Epithelial cell of proximal tubule (primary cell): ENCODE measurements at regions not wholly inside any gene's neighbourhood (a gene's known extent, or its start where the extent isn't known, plus 50 kb on each side); places are given as distances from the start of the nearest gene placed in this dataset.
A peak's percentile ranks its signal among the peaks of the same experiment; 100 is the strongest.

ENCODE experiments used
- DNase-seq: peaks from one replicate; pipeline ENCODE4 v3.0.0-alpha.2; 2011; ENCODE audit warnings: low read depth
- H3K4me3 ChIP-seq: 2 replicates; pipeline ENCODE4 v1.5.1; 2011; ENCODE audit warnings: low read depth, mild to moderate bottlenecking, low read length
- TF ChIP-seq, protein P1 (sequence below): conservative IDR thresholded peaks from 2 replicates; pipeline ENCODE4 v1.5.1; 2012; ENCODE audit warnings: low read depth, mild to moderate bottlenecking, low read length

DNA sequence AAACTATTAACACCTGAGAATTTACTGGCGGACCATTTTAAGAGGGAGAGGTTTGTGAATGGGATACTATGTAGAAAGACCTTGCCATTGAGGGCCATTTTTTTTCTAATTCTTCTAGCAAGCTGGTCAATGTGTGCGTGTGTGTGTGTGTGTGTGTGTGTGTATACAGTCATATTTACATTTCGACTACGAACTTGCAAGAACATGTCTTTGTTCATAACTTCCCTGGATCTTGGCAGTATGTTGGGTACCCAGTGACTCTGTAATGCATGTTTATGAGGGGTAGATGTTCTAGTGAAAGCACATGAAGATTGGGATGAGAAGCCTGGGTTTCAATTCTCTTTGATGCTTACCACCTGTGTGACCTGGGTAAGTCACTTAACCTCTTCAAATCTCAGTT is 133.6 kb downstream of the UBE2E3 start:
- TF ChIP-seq, protein P1, sequence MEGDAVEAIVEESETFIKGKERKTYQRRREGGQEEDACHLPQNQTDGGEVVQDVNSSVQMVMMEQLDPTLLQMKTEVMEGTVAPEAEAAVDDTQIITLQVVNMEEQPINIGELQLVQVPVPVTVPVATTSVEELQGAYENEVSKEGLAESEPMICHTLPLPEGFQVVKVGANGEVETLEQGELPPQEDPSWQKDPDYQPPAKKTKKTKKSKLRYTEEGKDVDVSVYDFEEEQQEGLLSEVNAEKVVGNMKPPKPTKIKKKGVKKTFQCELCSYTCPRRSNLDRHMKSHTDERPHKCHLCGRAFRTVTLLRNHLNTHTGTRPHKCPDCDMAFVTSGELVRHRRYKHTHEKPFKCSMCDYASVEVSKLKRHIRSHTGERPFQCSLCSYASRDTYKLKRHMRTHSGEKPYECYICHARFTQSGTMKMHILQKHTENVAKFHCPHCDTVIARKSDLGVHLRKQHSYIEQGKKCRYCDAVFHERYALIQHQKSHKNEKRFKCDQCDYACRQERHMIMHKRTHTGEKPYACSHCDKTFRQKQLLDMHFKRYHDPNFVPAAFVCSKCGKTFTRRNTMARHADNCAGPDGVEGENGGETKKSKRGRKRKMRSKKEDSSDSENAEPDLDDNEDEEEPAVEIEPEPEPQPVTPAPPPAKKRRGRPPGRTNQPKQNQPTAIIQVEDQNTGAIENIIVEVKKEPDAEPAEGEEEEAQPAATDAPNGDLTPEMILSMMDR = no peak
- H3K4me3 ChIP-seq = no peak overlapping the region
- DNase-seq = no peak

DNA sequence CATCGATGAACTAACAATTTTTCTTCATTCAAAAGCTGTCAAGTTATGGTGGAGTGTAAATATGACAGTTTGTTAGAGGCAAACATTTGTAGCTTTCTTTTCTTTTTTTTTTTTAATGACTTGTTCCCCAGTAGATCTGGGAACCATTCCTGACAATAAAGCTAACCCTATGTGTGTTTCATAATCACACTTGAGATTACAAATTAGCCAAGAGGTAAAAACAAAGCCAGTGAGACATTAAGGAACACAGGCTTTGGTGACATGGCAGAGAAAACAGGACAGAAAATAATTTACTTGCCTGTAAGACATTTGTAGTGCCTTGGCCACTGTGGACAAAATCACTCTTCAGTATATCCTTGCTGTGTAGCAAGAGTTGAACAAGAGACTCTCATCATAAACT is 135.9 kb downstream of the UBE2E3 start:
- TF ChIP-seq, protein P1 = no peak
- H3K4me3 ChIP-seq = no peak overlapping the region
- peak; percentile 33 for DNase-seq

DNA sequence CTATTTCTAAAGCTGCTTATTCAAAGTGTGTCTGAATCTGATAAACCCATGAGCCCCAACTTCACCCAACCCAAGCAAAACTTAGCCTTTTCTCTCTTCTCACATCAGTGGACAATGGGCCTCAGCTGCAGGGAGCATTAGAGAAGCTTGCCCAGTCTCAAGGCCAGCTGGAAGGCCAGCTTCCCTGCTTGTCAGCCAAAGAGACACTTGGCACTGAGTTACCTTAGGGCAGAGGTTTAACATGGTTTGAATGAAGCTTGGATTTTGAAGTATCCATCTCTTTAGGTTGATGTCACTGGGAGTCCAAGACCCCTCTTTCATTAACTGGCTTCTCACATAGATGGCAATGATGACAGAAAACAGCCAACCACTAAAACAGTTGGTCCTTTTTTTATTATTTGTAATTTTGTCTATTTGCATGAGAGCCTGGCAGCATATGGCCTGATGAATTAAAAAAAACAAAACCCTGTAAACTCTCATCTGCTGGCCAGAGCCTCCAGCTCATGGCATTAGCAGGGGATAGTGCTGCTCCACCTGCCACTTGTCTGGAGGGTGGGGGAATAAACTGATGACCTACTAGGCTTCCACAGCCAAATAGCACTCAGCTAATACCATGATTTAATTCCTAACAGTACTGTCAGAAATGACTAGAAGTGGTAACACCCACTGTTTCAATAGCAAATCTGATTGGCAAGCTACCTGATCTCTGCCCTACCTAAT is 137.0 kb downstream of the UBE2E3 start:
- DNase-seq = no peak
- no peak overlapping the region for H3K4me3 ChIP-seq
- TF ChIP-seq, protein P1 = no peak

DNA sequence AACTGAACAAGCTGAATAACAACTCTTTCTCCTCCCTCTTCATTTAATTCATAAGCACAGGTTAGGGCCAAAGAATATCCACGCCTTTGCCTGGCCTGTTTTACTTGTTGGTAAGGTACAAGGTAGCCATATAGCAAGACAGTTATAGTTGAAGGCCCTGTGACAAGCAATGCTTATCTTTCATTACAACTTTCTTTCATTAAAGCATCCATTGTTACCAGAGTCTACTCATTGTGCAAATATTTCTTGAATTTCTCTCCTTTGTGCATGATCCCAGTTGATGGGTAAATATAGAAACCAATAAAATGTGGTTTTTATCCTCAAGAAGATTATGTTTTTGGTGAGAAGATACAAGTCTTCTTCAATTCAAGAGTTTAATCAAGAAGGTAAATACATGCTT is 140.2 kb downstream of the UBE2E3 start:
- H3K4me3 ChIP-seq = no peak overlapping the region
- TF ChIP-seq, protein P1 = no peak
- DNase-seq = no peak

DNA sequence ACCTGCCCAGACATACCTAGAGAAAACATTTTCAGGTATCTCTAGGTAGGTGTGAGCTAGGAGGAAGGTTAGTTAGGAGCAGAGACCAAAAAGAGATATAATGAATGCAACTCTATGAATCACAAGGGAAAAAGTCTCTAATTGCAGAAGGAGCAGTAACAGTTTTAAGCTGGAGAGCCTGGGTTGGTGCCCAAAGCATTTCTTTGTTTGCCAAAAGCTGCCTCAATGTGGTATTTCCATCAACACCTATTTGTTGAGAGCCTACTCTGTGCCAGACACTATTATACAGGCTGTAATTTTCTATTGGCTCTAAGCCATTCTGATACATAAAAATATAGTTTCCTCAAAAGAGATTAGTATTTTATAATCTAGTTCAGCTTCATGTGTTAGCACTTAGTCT is 141.6 kb downstream of the UBE2E3 start:
- no peak for DNase-seq
- TF ChIP-seq, protein P1 = no peak
- H3K4me3 ChIP-seq = no peak overlapping the region

DNA sequence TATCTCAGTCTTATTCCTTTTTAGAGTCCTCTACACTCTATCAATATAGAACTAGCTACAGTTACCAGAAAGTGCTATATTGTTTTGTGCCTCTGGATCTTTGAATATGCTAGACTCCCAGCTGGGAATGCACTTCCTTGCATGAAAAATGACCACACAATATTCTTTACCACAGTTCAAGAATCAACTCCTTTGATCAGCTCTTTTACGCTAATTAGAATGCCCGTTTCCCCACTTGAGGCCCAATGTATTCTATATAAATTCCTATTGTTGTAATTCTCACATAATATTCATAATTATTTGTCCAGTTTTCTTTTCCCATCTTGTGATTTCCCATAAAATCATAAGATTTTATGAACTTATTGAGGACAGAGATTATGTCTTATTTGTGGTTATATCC is 142.2 kb downstream of the UBE2E3 start:
- DNase-seq = no peak
- TF ChIP-seq, protein P1 = no peak
- no peak overlapping the region for H3K4me3 ChIP-seq

DNA sequence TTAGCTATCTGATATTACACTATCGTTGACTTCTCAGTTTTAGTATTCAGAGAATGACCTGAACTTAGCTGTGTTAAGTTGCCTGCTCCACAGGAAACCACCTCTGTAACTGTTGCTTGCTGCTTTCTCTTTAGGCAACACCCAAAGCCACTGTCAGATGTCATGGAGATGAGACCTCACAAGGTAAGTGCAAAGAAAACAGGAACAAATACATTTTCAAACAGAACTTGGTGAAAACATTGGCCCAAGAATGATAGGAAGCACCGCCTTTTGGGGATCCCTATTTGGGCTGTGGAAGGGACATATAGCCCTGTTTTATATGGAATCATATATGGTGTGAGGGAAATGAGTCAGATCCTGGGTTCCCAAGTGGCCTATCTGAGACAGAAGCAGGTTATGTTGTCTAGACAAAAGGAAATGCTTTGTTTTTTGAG is 143.4 kb downstream of the UBE2E3 start:
- H3K4me3 ChIP-seq = no peak overlapping the region
- TF ChIP-seq, protein P1 = no peak
- DNase-seq = no peak
